ENCODE measurements at regions not wholly inside any gene's neighbourhood (a gene's known extent, or its start where the extent isn't known, plus 50 kb on each side); places are given as distances from the start of the nearest gene placed in this dataset.

- no peak for DNase-seq (ENCODE audit: low spot score)
Measured at GRCh38 chr17:12530161-12530560, 135.5 kb upstream of the MYOCD start.

GRCh38 chr17:12536021-12536420, 129.7 kb upstream of the MYOCD start:
- DNase-seq (ENCODE audit: low spot score) = no peak

GRCh38 chr17:12536472-12536871, 129.2 kb upstream of the MYOCD start:
- DNase-seq (ENCODE audit: low spot score) = no peak

DNA sequence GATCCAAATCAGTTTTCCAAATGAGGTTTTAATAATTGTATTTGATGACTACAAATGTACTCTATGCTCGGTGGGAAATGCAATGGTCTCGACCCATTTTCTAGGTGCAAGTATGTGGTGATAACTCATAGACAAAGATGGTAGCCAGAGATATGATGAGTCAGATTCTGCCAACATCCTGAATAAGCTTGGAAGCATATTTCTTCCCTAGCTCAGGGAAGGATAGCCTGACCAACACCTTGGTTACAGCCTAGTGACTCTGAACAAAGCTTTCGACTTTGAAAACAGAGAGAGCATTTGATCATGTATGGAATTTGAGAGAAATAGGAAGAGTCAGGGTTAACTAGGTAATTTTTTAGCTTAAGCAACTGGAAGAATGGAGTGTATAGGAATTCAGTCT, 128.3 kb upstream of the MYOCD start:
- DNase-seq (ENCODE audit: low spot score) = no peak

- DNase-seq (ENCODE audit: low spot score) = no peak
Measured at GRCh38 chr17:12538003-12538402, 127.7 kb upstream of the MYOCD start.

DNA sequence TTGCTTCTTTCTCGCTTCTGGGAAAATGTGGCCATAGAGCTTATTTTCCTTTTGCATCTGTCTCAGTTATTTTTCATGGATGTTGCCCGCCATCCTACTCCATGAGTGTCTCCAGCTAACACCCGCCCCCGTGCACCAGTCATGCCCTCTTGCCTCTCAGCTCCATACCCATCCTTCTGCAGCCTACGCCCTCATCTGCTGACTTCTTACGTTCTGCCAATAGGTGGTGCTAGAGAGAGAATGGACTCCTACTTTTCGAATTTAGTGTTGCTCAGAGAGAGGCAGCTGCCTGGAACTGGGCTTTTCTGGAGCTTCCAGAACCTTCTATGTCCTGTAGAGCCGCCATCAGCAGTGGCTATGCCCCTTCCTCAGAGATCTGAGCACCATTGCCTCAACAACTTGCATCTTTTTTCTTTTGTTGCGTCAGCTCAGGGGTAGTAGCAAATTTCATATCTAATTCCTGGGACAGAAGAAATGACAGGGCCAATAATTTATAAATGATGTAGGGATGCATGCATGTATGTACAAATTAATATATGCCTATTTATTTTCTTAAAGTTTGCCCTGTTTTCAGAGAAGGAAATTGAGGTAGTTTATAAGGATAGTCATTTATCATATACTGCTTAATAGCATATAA, 119.7 kb upstream of the MYOCD start:
- DNase-seq (ENCODE audit: low spot score) = peak; percentile 82

DNA sequence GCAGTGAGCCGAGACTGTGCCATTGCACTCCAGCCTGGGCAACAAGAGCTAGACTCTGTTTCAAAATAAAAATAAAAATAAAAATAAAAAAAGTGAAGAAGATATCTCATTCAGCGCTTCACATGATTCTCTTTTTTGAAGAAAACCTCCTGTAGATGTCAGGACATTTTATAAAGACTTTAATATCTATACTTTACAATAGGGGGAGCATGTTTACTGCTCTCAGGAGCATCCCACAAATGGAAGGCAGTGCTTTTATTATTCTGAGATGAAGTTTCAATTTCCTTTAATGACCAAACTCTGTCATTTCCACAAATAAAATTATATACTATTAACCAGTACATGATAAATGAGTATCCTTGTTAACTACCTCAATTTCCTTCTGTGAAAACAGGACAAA, 118.7 kb upstream of the MYOCD start:
- DNase-seq (ENCODE audit: low spot score) = no peak

- DNase-seq (ENCODE audit: low spot score) = no peak
Measured at GRCh38 chr17:12547831-12548230, 117.9 kb upstream of the MYOCD start.

GRCh38 chr17:12548558-12548957, 117.1 kb upstream of the MYOCD start:
- no peak for DNase-seq (ENCODE audit: low spot score)

GRCh38 chr17:12549499-12550041, 116.1 kb upstream of the MYOCD start:
- DNase-seq (ENCODE audit: low spot score) = no peak

DNA sequence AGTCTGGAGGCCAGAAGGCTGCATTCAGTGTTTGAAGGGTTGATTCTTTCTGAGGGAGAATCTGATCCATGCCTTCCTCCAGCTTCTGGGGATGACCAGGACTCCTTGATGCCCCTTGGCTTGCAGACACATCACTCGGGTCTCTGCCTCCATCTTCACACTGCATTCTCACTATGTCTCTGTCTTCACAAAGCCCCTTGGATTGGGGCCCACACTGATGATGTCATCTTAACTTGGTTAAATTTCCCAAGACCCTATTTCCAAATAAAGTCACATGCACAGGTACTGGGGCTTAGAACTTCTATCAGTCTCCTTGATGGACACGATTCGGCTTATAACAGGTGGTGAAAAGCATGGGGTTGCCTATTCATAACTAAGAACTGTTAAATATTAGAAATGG, 112.1 kb upstream of the MYOCD start:
- no peak for DNase-seq (ENCODE audit: low spot score)

DNA sequence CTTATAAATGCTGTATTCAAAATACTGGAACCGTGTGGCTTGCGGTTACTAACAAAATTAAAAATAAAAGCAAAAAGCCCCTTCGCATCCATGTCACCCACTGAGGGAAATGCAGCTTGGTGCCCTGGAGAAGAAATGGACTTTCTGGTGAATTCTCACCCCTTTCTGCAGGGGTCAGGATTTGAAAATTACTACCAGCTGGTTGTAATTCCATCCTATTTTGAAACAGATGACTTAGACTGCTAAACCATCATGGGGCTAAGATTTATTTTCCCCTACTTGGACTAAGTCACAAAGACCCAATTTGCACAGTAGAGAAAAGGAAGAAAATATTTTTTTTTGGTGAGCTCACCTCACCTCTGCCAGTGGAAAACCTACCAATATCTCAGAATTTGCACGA, 111.4 kb upstream of the MYOCD start:
- no peak for DNase-seq (ENCODE audit: low spot score)

DNA sequence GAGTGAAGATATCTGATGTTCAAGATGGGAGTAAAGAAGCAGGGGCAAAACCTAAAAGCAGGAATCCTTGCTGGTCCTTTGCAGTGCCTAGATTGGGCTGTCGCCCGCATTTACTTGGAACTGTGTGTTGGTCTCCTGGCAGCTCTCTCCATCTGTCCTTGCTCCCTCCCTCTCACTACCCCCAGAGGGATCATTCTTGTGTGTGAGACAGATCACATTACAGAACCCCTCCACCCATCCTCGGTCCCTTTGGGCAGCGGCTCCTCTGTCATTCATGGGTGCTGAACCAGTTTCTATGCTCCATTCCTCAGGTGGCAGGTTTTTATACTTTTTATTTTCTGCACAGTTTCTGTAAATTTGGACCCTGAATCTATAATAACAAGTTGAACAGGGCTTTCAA, 99.4 kb upstream of the MYOCD start:
- DNase-seq (ENCODE audit: low spot score) = no peak

- DNase-seq (ENCODE audit: low spot score) = no peak
Measured at GRCh38 chr17:12567077-12568053, 98.3 kb upstream of the MYOCD start.

- DNase-seq (ENCODE audit: low spot score) = no peak
Measured at GRCh38 chr17:12568358-12569251, 97.1 kb upstream of the MYOCD start.

- no peak for DNase-seq (ENCODE audit: low spot score)
Measured at GRCh38 chr17:12571606-12572005, 94.1 kb upstream of the MYOCD start.

- DNase-seq (ENCODE audit: low spot score) = no peak
Measured at GRCh38 chr17:12574525-12574924, 91.2 kb upstream of the MYOCD start.

GRCh38 chr17:12575641-12576040, 90.0 kb upstream of the MYOCD start:
- no peak for DNase-seq (ENCODE audit: low spot score)

- DNase-seq (ENCODE audit: low spot score) = no peak
Measured at GRCh38 chr17:12579288-12579687, 86.4 kb upstream of the MYOCD start.

GRCh38 chr17:12580640-12581039, 85.0 kb upstream of the MYOCD start:
- no peak for DNase-seq (ENCODE audit: low spot score)

- no peak for DNase-seq (ENCODE audit: low spot score)
Measured at GRCh38 chr17:12584727-12585126, 81.0 kb upstream of the MYOCD start.

DNA sequence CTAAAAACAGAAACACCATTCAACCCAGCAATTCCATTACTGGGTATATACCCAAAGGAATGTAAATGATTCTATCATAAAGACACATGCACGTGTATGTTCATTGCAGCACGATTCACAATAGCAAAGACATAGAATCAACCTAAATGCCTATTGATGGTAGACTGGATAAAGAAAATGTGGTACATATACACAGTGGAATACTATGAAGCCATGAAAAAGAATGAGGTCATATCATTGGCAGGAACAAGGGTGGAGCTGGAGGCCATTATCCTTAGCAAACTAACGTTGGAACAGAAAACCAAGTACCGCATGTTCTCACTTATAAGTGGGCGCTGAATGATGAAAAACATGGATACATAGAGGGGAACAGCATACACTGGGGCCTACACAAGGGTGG, 77.2 kb upstream of the MYOCD start:
- no peak for DNase-seq (ENCODE audit: low spot score)
